ENCODE measurements at regions not wholly inside any gene's neighbourhood (a gene's known extent, or its start where the extent isn't known, plus 50 kb on each side); places are given as distances from the start of the nearest gene placed in this dataset.

DNA sequence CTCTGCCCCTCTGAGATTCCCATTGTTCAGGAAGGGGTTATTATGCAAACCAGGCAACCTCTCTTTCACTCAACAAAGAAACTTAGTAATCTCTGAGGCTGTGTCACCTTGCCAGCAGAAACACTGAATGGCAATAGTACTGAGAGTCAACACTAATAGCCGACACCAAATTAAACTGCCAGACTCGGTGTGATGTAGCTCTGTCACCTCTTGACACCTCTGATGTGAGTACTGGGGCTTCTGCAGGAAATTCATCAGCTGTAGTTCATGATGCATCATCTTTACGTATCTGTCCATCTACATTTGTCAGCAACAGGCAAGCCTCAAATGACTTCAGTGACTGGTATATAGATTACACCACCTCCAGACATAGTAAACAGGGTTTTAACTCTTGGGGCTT, 65.0 kb upstream of the ONECUT1 start:
- no peak for DNase-seq (ENCODE audit: low spot score)

DNA sequence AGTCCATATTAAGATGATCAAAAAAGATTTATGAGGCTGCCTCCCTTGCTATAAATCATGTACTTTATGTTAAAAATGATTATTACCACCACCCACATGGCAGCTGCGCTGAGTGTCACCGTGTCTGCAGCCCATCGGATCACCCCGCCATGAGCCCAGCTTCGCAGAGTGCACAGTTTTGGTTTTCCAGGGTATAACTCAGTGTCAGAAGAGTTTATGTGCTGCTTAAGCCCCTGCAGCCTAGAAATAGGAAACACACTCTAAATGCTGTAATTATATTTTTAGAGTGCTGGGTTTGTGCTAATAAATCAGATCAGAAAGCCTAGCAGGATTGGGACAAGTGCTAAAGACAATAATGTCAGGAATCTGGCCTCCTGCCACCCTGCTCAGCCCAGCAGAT, 54.7 kb upstream of the ONECUT1 start:
- no peak for TF ChIP-seq CTCF (IDR thresholded peaks at IDR 0.05; ENCODE audit: extremely low read depth, missing control alignments)
- DNase-seq (ENCODE audit: low spot score) = no peak

More for the DNA sequence above, 65.0 kb upstream of the ONECUT1 start:
- TF ChIP-seq CTCF (IDR thresholded peaks at IDR 0.05; ENCODE audit: extremely low read depth, missing control alignments) = no peak
